ENCODE measurements at regions not wholly inside any gene's neighbourhood (a gene's known extent, or its start where the extent isn't known, plus 50 kb on each side); places are given as distances from the start of the nearest gene placed in this dataset.

GRCh38 chr2:215760557-215760956, 252.8 kb downstream of the MREG start:
- no peak for TF ChIP-seq CTCF (IDR thresholded peaks at IDR 0.05)
- TF ChIP-seq KAT7 (CRISPR knock-in tag; IDR thresholded peaks at IDR 0.05; ENCODE audit: borderline replicate concordance), result no peak
- no peak for TF ChIP-seq ATF3 (CRISPR knock-in tag; conservative IDR thresholded peaks at IDR 0.05)
- TF ChIP-seq TEAD4 (CRISPR knock-in tag; IDR thresholded peaks at IDR 0.05), result no peak
- TF ChIP-seq NFE2L1 (CRISPR knock-in tag; IDR thresholded peaks at IDR 0.05), result no peak
- TF ChIP-seq MYBL2 (CRISPR knock-in tag; IDR thresholded peaks at IDR 0.05), result no peak
